HG03097 (cell line): ENCODE measurements at regions not wholly inside any gene's neighbourhood (a gene's known extent, or its start where the extent isn't known, plus 50 kb on each side); places are given as distances from the start of the nearest gene placed in this dataset.

Experiments
- ATAC-seq: cut with Tn5 transposase; IDR thresholded peaks from one replicate; pipeline ENCODE4 v1.9.1; 2021; ENCODE audit not compliant: unreplicated experiment, low FRiP score

DNA sequence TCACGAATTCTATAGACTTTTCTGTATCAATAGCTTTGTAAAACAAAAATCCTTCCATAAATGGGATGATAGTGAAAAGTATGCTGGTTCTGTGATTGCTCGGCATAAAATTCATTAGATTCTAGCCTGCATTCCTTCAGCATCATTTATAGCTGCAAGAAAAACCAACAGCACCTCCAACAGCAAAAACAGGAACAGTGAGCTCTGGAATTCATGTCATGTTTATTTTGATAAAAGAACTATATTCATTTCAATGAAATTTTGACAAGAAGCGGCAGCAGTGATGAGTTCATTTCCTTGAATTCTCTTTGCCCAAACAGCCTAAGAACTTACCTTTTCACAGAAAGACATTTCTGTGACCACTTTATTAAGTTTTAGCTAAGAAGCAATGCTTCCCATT, 515.2 kb upstream of the CCDC54 start:
- no peak for ATAC-seq

DNA sequence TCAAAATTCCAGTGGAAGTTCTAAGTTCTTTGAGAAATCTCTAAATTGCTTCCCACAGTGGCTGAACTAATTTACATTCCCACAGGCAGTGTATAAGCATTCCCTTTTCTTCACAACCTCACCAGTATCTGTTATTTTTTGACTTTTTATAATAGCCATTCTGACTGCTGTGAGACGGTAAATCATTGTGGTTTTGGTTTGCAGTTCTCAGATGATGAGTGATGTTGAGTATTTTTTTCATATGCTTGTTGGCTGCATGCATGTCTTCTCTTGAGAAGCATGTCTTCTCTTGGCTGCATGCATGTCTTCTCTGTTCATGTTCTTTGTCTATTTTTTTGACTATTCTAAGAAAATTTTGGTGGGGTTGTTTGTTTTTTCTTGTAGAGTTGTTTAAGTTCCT, 499.6 kb upstream of the CCDC54 start:
- no peak for ATAC-seq

DNA sequence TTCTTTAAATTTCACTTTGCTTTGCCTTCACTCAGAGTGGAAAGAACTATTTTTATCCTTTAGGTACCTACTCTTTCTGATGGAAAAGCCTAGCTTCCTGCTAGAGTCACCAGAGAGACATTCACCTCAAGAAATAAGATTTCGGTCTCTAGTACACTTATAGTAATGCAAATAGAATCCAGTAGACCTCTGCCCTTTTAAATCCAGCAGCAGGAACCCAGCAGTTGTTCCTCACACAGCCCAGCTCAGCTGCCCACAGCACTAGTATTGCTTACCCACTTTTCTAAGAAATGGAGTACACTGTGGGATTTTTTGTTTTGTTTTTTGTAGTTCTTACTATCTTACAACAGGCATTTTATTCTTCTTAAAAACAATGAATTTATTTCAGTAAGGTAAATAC, 497.0 kb upstream of the CCDC54 start:
- ATAC-seq: no peak

DNA sequence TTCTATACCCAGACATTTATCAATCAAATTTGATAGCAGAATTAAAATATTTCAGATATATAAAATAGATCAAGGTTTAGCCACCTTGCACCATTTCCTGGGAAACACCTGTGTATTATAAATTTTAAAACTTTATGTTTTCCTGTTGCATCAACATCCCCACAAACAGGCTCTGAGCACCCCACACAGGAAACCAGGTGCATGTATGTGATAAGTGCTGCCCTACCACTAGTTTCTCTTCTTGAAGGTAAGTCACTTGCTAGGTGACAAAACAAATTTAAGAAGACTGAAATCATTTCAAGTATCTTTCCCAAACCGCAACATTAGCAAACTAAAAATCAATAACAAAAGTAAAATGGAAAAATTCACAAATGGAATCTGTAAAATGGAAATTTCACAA, 496.1 kb upstream of the CCDC54 start:
- ATAC-seq: no peak

DNA sequence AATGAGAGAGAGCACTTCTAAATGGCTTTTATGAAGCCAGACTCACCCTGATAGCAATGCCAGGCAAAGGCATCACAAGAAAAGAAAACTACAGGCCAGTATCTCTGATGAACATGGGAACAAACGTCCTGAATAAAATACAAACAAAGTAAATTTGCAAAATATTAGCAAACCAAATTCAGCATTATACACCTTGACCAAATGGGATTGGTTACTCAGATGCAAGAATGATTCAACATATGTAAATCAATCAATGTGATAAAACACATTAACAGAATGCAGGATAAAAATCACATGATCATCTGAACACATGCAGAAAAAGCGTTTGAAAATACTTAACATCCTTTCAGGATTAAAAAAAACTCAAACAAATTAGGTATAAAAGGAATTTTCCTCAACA, 494.9 kb upstream of the CCDC54 start:
- ATAC-seq: no peak

DNA sequence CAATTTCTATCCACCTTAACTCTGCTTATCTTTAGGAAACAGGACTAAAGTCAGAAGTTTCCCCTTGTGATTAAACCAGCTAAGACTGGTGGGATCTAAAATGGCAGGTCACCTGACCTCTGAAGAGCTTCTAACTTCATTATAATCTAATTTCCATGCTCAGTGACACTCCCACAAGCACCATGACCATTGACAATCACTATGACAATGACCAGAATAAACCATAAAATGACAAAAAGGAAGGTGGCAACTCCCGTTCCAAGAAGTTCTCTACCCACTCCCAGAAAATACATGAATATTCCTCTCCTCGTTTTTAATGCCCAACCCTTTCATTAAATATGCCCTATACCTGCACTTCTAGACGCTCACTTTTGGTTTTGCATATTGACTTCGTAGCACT, 471.2 kb upstream of the CCDC54 start:
- no peak for ATAC-seq

DNA sequence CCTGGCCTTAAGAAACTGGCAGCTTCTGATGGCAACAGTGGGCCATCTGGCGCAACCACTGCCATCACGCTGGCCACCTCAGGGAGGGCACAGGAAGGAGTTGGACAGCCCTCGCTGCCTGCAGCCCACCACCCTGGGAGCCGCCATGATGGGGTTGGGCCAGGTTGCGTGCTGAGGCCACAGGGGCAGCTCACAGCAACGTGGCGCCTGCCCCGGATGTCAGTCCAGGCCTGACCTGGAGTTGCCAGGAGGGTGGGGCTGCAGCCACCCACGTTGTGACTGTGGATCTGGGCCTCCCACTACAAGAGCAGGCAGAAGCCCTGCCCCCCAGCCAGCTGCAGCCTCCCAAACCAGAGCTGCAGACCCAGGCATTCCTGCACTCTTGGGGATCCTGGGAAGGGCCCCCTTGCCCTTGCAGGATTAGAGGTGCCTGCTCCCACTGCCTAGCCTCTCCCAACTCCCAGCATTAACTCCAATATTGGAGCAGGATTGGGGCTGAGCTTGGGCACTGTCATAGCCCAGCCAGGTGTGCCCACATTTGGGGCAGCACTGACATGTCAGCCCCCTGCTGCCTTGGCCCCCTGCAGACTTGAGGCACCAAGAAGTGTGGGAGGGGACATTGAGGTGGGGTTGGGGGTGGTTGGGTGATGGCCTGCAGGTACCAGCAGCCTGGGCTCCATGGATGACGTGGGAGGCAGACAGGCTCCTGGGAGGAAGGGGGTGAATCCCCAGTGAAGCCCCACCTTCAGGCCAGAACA, 468.9 kb upstream of the CCDC54 start:
- ATAC-seq: no peak

DNA sequence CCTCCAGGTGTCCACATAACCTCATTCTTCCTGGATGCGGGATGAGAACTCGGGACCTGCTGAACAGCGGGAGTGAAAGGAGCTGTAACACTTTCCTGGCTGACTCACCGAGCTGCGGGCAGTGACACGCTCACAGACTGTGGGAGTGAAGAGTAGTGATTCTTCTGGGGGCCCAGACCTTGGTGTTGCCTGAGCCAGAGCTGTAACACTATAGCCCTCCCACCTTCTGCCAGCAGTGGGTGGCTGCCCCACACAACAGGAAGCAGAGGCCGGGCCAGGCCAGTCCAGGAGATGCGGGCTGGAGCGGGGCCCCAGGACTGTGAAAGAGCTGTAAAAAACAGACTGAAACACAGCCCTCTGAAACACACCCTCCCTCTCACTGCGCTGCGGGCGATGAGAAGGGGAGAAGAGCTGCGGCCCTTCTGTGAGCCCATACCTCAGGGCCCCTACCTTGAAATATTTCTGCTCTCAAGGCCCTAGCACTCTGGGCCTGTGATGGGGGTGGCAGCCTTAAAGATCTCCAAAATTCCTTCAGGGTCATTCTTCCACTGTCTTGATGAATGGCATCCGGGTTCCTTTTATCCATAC, 464.0 kb upstream of the CCDC54 start:
- ATAC-seq: no peak

DNA sequence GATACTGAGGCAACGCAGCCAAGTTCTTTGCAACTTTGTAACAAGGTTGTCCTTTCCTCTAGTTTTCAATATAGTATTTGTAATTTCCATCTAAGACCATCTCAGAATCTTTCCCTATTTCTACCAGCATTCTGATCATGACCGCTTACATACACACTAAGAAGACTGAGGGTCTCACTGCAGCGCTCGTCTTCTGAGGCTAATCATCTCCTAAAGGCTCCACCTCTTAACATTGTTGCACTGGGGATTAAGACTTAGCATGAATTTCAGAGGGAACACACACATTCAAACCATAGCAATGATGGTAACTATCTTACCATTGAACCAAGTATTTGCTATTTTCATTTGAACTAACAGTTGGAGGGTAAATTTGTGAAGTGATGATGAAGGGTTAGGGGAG, 463.3 kb upstream of the CCDC54 start:
- no peak for ATAC-seq

DNA sequence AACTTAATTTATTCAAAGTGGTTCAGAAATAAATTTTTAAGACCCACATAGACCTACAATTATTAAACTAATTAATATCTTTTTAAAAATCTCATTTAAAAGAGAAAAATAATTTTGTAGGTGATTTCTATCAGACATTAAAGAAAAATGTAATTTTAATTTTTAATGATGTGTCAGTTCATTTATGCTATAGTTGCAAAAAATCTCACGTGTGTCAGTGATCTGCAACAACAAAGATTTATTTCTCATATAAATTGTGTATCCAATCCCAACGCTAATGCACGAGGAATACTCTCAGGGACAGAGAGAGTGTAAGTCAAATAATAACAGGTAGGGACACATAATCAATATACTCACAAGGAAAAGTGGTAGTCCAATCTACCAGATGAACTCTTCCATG, 456.6 kb upstream of the CCDC54 start:
- no peak for ATAC-seq

DNA sequence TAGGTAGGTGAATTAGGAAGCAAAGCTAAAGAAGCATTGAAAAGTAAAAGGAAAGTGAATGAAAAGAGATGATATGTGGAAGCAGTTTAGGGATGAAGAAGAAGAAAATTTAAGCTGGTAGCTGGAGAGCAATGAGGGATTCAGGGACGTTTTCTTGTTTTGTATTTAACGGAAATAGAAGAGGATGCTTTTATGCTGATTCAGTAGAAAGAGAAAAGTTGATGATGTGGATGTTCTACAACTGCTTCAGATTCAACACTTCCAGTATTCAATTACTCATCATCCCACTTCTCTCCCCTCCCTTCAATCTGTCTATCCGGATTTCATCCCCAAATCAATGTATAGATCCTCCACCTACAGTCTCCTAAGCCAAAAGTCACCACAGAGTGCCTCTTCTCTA, 448.2 kb upstream of the CCDC54 start:
- ATAC-seq: no peak

DNA sequence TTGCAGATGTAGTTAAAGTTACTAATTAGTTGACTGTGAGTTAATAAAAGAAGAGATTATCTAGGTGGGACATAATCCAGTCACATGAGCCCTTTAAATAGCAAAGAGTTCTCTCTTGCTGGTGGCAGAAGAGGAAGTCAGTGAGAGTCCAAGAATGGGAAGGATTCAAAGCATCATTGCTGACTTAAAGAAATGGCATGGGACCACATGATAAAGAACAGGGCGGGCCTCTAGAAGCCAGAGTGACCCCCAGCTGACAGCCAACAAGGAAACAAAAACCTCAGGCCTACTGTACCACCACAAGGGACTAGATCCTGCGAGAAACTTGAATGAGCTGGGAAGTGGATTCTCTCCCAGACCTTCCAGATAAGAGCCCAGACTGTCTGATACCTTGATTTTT, 447.2 kb upstream of the CCDC54 start:
- ATAC-seq: no peak

DNA sequence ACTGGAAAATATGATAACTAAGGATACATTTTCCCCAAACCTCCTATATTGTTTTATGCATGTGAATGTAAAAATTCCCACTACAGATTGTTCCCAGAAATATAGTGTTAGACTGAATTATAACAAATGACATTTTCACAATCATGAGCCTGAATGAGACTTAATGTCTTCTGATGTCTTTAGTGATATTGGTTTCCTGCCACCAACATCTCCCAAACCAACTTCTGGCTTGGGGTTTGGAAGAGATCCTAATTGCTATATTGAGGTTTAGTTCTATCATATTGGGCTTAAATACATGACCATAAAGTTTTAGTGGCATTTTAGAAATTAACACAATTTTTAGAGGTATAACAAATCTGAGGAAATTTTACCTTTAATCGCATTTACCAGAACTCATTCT, 445.3 kb upstream of the CCDC54 start:
- ATAC-seq: no peak

DNA sequence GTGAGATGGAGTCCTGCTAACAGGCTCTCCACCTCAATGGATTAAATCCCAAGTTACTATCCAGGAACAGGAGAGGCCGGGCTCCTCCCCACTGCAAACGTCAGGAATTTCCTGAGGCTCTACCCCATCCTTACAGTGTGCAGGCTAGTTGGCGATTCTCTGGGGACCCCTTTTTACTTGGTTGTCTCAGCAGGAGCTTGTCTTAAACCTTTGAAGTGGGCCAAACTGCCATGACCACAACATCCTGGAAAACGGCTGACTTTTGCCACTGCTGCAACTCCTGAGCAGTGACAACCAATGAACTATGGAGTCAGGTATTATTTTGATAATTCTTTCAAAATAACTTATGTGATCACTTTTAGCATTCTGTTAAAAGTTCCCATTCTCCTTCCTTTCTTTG, 440.9 kb upstream of the CCDC54 start:
- ATAC-seq: no peak

DNA sequence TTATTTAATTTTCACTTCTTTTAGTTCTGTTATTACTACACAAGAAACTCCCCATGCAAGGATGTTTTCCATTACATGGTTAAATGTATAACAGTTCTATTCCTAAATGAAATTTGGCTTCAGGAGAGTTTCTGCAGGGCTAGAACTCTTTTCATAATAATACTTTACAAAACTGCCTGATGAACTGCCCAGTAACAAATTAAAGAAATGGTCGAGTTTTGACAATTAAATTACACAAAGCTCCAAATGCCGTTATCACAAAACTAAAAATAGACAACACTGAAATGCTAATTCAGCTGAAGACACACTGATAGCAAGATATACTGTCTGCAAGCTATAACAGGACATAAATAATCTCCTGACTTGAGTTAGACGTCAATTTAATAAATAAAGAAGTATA, 435.2 kb upstream of the CCDC54 start:
- ATAC-seq: no peak

DNA sequence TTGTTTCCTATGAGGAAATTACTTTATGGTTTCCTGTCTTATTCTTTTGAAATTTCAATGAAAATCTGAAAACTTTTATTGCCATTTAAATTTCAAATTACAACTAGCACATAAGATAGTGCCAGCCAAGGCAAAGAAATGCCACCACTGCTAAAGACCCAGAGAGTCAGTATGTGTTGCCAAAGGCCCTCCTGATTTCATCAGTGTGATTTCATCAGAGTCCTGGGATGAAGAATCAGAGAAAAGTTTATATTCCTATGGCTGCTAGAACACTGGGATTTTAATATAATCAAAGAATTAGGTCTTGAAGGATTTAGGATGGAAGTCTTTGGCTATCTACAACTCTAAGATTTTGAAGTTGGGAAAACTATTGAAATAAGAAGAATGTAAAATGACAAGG, 434.2 kb upstream of the CCDC54 start:
- ATAC-seq: no peak

DNA sequence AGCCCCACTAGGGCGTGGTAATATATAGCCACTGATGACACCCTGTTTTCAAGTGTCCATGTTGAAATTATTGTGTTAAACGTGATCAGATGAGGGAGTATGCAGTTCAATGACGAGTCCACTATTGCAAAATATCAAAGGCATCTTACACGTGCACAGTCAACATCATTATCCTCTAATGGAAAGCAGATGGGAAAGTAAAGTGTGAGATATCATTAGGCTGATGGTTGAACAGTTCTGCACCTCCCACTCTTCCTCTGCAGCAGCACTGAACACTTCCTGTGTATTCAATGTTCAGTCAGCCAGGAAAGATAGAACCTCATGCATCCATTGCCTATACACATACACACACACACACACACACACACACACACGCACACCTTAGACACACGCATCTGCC, 431.8 kb upstream of the CCDC54 start:
- no peak for ATAC-seq

DNA sequence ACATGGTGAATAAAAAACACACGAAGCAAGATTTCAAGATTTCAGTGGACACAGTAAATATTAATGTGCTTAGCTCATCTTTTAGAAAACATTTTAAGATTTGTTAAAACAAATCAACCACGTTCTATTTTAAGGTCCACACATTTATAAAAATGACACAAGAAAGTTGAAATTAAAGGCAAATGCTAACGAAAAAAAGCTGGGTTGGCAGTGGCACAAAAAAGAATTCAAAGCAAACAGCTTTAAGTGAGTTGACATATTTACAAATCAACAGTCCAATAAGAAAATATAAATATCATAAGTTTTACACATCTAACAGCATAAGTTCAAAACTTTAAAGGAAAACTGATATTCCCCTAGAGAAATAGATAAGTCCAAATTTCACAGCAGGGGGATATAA, 430.4 kb upstream of the CCDC54 start:
- no peak for ATAC-seq

DNA sequence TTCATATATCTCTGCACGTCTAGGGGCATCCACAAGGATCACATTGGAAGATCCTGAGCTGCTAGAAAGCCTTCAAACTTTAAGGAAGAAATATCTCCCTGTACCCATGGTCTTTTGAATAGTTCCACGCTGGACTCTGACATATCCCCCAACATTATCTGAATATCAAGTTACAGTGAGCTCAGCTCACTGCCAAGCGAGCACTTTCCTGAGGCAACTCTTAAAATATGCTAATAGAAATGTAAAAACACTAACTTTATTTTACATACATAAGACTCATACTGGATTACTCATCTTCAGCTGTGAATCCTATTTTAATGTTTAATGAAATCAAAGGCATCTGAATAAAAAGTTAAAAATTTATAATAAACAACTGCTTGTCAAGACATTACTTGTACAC, 420.2 kb upstream of the CCDC54 start:
- no peak for ATAC-seq

DNA sequence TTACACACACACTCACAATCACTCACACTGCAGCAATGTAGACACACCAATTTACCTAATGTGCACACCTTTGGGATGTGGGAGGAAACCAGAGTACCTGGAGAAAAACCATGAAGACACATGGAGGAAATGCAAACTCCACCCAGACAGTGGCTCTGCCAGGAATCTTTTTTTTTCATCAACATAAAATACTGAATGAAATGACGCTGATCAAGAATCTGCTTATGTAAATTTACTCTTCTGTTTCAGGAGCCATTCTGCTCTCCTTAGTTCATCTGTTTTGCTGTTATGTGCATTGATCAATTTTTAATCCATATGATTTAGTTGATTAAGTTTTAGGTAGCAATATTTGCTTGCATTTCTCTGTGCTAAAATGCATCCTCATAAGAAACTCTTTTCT, 414.2 kb upstream of the CCDC54 start:
- no peak for ATAC-seq

DNA sequence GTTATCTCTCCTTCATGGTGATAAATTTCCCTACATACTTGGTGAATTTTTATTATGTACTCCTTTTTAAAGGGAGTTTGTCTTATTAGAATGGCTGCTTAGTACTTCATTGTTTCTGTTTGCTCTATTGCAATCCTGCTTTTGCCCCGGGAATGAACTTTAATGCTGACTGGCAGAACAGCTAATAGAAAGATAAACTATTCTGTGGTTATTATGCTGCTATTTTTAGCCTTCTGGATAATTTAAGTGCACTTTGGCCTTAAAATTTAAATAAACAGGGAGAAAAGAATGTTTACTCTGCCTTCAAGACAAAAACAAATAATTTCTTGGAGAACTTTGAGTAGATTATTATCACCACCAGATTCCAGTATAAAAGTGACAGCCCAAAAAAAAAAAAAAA, 413.8 kb upstream of the CCDC54 start:
- ATAC-seq: no peak

DNA sequence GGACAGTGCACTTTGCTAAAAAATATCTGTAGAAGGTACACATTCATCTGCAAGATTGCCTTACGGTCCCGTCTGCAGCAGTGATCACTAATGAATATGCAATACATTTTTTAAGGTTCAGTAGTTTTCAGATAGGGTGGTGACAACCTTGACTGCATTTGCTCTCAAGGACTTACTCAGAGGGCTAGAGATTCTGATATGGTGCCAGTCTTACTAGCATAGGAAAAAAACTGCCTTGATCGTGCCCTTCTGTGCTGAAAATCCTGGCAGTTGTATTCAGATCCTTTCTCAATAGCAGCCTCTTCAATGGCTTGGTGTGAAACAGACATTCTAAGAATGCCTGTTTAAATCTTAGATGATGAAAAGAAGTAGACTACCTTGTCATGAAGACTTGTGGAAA, 411.9 kb upstream of the CCDC54 start:
- no peak for ATAC-seq

DNA sequence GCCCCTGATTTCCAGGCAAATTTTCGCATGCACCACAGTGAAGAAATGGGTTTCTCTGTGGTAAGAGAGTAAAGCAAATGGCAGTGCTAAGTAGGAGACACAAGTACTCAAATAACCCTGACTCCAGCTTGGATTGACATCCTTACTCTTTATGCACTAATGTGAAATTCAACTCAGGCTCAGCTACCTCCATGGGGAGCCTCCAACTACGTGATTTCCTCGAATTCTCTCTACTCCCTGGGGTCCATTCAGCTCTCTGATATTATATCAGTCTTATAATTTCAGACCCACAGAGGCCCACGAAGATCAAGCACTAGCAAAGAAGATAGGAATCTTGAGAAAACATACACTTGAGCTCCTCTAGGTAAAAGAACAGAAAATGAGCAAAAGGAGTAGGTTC, 407.6 kb upstream of the CCDC54 start:
- no peak for ATAC-seq
